Effector memory CD4-positive, alpha-beta T cell (primary cell): ENCODE measurements at regions not wholly inside any gene's neighbourhood (a gene's known extent, or its start where the extent isn't known, plus 50 kb on each side); places are given as distances from the start of the nearest gene placed in this dataset.

Source experiments
- DNase-seq, 3 donors: peaks; one replicate each; pipeline ENCODE4 v3.0.0-alpha.2; 2020
- H3K27ac ChIP-seq: 2 replicates; pipeline ENCODE4 v1.7.0; 2013; ENCODE audit warnings: mild to moderate bottlenecking, low read length, moderate library complexity; ENCODE audit not compliant: insufficient read depth, poor library complexity, severe bottlenecking
- H3K27me3 ChIP-seq: replicated peaks from 2 replicates; pipeline ENCODE4 v1.7.0; 2013; ENCODE audit warnings: mild to moderate bottlenecking, low read length; ENCODE audit not compliant: insufficient read depth, control insufficient read depth, poor library complexity, severe bottlenecking
- H3K36me3 ChIP-seq: 2 replicates; pipeline ENCODE4 v1.7.0; 2013; ENCODE audit warnings: mild to moderate bottlenecking, low read length, moderate library complexity; ENCODE audit not compliant: control insufficient read depth, insufficient read depth
- H3K4me1 ChIP-seq: 2 replicates; pipeline ENCODE4 v1.7.0; 2013; ENCODE audit warnings: low read length, mild to moderate bottlenecking; ENCODE audit not compliant: control insufficient read depth, insufficient read depth, poor library complexity, severe bottlenecking
- H3K4me3 ChIP-seq: 2 replicates; pipeline ENCODE4 v1.7.0; 2013; ENCODE audit warnings: low read length, low read depth, mild to moderate bottlenecking; ENCODE audit not compliant: insufficient read depth, poor library complexity, severe bottlenecking
- H3K9me3 ChIP-seq: 2 replicates; pipeline ENCODE4 v1.7.0; 2013; ENCODE audit warnings: mild to moderate bottlenecking, low read length, moderate library complexity; ENCODE audit not compliant: control insufficient read depth

GRCh38 chr7:17490825-17491224 is 192.4 kb downstream of the AHR start:
- Histone ChIP-seq H3K9me3 (no peaks in the 10 kb centered on the region), H3K27me3 (no peaks in the 10 kb centered on the region), H3K27ac (no peak overlapping the region), H3K36me3 (no peaks in the 10 kb centered on the region), H3K4me1 (no peaks in the 10 kb centered on the region), H3K4me3 (no peak overlapping the region)
- DNase-seq: no peak

DNA sequence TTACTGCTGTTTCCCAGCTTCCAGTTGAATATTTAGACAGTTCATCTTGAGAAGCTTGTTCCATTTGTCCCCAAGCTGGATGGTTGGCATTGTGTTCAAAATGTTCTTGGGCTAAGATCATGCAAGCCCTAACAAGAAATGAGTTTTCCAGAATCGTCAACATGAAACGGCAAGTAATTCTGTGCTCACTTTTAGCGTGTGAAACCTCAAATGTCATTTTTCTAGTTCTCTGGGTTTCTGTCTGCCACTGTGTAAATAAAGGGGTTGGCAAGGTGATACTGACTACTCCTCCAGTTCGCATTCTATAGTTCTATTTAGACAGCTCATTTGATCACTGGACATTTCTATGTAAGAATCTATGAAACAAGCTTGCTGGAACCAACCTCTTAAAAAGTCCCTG is 194.0 kb downstream of the AHR start:
- H3K36me3 ChIP-seq: no peaks in the 10 kb centered on the region
- no peak overlapping the region for H3K27ac ChIP-seq
- H3K27me3 ChIP-seq: no peaks in the 10 kb centered on the region
- H3K4me1 ChIP-seq: no peaks in the 10 kb centered on the region
- no peak for DNase-seq
- no peaks in the 10 kb centered on the region for H3K9me3 ChIP-seq
- no peak overlapping the region for H3K4me3 ChIP-seq

DNA sequence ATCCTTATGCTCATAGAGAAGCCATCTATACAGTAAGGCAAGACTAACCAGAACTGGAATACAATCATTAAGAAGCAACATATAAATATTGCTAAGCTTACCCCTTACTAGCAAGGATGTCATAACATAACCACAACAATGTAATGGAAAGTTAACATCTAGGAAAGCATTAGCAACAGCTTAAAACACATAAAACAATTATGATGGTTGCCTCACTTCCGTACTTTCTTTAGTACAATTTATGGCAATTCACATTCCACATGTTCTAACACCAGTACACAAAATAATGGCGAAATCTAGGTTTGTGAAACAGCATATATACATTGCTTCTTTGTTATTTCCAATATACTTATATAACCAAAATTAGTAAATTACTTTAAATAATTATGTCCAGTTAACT is 195.0 kb downstream of the AHR start:
- H3K27ac ChIP-seq: no peak overlapping the region
- H3K36me3 ChIP-seq: no peaks in the 10 kb centered on the region
- H3K4me1 ChIP-seq: no peaks in the 10 kb centered on the region
- no peaks in the 10 kb centered on the region for H3K27me3 ChIP-seq
- DNase-seq: no peak
- no peaks in the 10 kb centered on the region for H3K9me3 ChIP-seq
- H3K4me3 ChIP-seq: no peak overlapping the region

DNA sequence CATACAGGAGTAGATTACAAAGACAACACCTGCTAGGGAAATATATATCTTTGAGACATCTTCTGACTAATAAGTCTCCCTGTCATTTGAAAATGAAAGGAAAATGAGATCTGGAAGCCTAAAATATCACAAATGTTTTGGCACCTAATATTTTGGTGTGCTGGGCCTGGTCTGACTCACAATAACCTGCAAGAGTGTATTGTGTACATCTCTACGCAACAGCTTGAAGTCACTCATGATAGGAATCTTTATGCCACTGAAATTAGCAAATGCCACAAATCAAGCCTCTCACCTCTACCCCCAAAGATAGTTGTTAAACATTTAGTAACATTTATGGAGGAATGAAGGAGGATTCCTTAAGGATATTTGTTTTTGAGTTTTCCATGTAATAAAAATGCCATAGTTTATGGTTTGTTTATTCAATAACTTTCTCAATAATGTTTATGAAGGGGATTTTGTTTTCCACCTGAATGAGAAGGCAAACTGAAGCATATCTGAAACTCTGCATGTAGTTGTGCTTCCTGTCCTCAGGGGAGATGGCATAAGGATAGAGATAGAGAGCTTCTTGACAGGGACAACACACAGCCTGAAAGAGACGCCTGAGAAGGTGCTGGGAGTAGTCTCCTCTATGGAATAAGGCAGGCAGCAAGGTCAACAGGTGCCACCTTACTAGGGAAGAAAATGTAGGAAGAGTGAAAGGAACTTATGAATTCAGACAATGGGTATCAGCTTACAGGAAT is 197.4 kb downstream of the AHR start:
- Histone ChIP-seq H3K9me3 (no peaks in the 10 kb centered on the region), H3K27ac (no peak overlapping the region), H3K4me3 (no peak overlapping the region), H3K4me1 (no peaks in the 10 kb centered on the region), H3K27me3 (no peaks in the 10 kb centered on the region), H3K36me3 (no peaks in the 10 kb centered on the region)
- DNase-seq: no peak

DNA sequence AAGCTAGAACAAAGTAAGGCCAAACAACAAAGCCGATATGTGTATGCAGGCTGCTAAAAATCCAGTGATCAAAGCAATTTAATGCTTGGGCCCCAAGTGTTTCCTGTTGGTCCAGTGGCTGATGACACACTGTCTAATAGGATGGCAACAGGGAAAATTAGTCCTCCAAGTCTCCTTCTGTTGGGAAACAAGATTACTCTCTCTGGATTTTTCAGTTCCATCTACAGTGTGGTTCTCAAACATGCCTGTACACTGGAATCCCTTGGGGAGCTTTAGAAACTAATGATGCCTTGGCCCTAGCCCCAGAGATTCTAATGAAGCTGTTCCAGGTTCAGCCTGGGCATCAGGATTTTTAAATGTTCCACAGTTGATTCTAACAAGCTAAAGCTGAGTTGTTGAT is 198.7 kb downstream of the AHR start:
- no peak for DNase-seq
- Histone ChIP-seq H3K36me3 (no peaks in the 10 kb centered on the region), H3K27me3 (no peaks in the 10 kb centered on the region), H3K9me3 (no peaks in the 10 kb centered on the region), H3K4me3 (no peak overlapping the region), H3K27ac (no peak overlapping the region), H3K4me1 (no peaks in the 10 kb centered on the region)

DNA sequence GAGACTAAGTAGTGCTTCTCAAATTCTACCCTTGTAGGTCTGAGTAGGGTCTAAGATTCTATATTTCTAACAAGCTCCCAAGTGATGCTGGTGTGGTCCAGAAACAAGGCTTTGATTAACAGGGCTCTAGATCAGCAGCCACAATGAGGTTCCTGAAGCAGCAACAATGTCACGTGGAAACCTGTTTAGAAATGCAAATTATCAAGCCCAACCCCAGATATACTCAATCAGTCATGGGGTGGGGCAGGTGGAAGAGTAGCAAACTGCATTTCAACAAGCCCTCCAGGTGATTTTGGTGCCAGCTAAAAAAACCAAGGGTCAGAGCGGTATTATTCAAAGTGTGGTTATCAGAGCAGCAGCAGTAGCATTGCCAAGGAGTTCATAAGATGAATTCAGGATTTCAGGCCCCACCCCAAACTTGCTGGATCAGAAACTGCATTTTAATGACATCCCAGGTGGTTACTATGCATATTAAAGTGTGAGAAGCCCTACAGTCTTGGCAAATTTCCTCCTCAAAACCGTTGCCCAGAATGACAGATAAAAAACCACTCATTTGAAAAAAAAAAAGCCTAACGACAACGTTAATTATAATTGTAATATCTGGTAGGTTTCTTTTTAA is 199.2 kb downstream of the AHR start:
- H3K4me1 ChIP-seq: no peaks in the 10 kb centered on the region
- no peaks in the 10 kb centered on the region for H3K27me3 ChIP-seq
- no peak for DNase-seq
- no peaks in the 10 kb centered on the region for H3K9me3 ChIP-seq
- no peak overlapping the region for H3K4me3 ChIP-seq
- H3K36me3 ChIP-seq: no peaks in the 10 kb centered on the region
- H3K27ac ChIP-seq: no peak overlapping the region

DNA sequence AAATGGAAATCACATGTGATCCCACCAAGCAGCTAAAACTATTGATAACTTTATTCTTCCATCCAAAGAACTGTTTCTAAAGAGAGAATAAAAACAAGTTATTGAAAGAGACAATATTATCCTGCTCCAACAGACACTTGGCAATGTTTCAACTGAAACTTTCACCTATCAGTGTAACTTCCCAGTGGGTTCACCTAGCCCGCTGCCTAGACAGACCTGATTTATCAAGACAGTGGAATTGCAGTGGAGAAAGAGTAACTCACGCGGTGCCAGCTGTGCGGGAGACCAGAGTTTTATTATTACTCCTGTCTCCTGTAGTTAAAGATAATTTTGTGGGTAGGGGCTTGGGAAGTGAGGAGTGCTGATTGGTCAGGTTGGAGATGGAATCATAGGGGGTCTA is 199.8 kb downstream of the AHR start:
- Histone ChIP-seq H3K27me3 (no peaks in the 10 kb centered on the region), H3K27ac (no peak overlapping the region), H3K4me1 (no peaks in the 10 kb centered on the region), H3K36me3 (no peaks in the 10 kb centered on the region), H3K4me3 (no peak overlapping the region), H3K9me3 (no peaks in the 10 kb centered on the region)
- no peak for DNase-seq

DNA sequence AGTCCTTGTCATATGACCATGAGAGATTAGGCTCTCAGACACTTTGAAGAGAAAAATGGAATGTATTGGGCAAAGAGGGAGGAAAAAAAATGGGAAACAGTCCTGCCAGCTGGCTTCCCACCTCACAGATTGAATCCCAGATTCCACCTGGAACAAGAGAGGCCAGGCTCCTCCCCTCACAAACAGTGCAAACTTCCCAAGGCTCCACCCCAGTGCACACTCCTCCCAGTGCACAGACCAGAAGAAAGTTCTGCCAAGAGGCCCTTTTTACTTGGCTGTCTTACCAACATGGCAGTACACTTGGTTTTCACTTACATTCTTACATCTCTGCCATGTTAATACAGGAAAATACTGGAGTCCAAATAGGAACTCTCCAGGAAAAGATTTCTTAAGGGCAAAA is 202.3 kb downstream of the AHR start:
- no peak overlapping the region for H3K27ac ChIP-seq

DNA sequence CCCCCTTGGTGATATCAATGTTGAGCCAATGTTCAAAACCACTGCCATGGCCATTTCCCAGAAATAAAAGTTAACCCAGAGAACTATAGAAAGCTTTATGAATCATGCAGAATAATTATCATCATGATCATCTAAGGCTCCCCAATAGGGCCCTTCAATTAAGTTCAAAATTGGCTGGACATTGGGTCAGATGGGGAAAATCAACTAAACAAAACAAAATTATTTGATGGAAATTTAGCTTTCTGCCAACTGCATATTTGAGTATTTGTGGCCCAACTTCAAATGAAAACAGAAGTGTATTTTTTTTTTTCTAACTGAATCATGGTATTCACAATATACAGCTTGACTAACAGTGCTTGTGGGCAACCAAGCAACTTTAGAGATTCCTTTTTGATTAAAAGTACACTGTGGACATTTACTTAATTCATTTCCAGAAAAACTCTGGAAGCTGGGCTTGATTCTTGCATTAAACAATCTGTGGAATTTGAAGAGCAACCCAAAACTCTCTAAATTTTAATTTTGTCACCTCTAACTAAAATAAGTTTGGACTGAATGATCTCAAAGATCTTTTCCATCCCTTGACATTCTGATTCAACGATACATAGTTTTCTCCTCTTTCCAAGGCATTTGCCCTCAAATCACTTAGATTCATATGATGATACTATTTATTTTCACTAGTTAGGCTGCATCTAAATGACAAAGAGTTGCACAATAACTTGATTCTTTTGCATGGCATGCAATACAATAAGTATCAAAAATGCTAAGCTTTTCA is 203.2 kb downstream of the AHR start:
- Histone ChIP-seq H3K27me3 (no peaks in the 10 kb centered on the region), H3K9me3 (no peaks in the 10 kb centered on the region), H3K4me1 (no peaks in the 10 kb centered on the region), H3K27ac (no peak overlapping the region), H3K4me3 (no peak overlapping the region), H3K36me3 (no peaks in the 10 kb centered on the region)
- DNase-seq: no peak

More for the DNA sequence above, 202.3 kb downstream of the AHR start:
- no peaks in the 10 kb centered on the region for H3K36me3 ChIP-seq
- DNase-seq: no peak
- no peaks in the 10 kb centered on the region for H3K4me1 ChIP-seq
- no peaks in the 10 kb centered on the region for H3K27me3 ChIP-seq
- H3K9me3 ChIP-seq: no peaks in the 10 kb centered on the region
- no peak overlapping the region for H3K4me3 ChIP-seq
